ENCODE measurements at regions not wholly inside any gene's neighbourhood (a gene's known extent, or its start where the extent isn't known, plus 50 kb on each side); places are given as distances from the start of the nearest gene placed in this dataset.
"Not testable (repeated sequence)": the region's sequence is repeated elsewhere in the genome, so short reads cannot be mapped to it uniquely, and the experiment has no call there.

DNA sequence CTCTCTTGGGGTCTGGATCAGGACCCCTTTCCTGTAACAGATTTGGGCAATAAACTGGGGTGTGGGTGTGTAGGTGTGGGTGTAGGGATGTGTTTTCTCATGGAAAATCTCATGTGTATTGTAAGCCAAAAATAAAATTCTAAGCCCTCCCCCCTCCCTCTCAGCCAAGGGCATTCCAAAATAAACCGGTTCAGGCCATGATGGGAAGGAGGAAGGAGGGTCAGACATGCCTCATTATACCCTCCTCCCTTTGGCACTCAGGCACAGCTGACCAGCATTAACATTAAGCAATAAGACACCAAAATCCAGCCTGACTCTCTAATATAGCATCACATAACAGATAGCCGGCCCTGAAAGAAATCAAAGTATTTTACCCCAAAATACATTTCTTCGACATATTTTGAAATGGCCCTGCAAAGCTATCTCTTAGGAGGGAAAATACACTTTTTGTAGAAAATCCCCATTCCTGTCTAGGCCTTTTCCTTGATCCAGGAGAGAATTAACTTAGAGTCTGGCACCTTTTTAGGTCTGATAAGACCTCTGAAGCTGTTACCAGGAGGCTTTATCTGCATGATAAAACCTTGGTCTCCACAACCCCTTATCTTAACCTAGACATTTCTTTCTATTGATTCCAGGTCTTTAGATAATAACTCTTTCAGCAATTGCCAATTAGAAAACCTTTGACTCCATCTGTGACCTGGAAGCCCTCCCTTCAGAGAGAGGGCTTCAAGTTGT lies 128.7 kb upstream of the COL5A2 start:
- no peak for ATAC-seq
- DNase-seq (ENCODE audit: low spot score) = no peak

GRCh38 chr2:189309331-189309730 lies 129.8 kb upstream of the COL5A2 start:
- ATAC-seq (no peak), DNase-seq (ENCODE audit: low spot score) (no peak)

- DNase-seq (ENCODE audit: low spot score) (no peak), ATAC-seq (no peak)
Measured at GRCh38 chr2:189312211-189312610, 129.1 kb upstream of the WDR75 start.

GRCh38 chr2:189312643-189313042 lies 128.6 kb upstream of the WDR75 start:
- no peak for ATAC-seq
- no peak for DNase-seq (ENCODE audit: low spot score)

DNA sequence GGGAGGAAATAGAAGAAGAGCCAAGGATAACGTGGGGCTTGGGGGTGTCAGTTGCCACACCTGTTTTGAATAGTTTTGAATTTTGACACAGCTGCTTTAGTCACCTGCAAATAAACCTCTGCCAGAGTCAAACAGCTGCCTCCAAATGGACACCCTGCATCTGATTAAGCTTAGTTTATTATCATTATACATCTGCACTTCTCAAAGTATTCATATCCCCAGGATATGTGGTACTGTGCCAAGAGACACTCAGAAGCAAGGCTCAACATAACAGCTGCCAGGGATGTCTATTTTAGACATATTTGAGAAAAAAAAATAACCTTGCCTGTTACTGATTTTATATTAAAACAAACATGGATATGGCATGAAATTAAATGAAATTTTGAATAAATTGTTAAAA lies 122.5 kb upstream of the WDR75 start:
- DNase-seq (ENCODE audit: low spot score) = no peak
- no peak for ATAC-seq

GRCh38 chr2:189319424-189319823 lies 121.8 kb upstream of the WDR75 start:
- not testable (repeated sequence) for DNase-seq (ENCODE audit: low spot score); ATAC-seq

- DNase-seq (ENCODE audit: low spot score) (no peak), ATAC-seq (no peak)
Measured at GRCh38 chr2:189327879-189328847, 113.1 kb upstream of the WDR75 start.

GRCh38 chr2:189328848-189329245 lies 112.4 kb upstream of the WDR75 start:
- DNase-seq (ENCODE audit: low spot score) (no peak), ATAC-seq (no peak)

DNA sequence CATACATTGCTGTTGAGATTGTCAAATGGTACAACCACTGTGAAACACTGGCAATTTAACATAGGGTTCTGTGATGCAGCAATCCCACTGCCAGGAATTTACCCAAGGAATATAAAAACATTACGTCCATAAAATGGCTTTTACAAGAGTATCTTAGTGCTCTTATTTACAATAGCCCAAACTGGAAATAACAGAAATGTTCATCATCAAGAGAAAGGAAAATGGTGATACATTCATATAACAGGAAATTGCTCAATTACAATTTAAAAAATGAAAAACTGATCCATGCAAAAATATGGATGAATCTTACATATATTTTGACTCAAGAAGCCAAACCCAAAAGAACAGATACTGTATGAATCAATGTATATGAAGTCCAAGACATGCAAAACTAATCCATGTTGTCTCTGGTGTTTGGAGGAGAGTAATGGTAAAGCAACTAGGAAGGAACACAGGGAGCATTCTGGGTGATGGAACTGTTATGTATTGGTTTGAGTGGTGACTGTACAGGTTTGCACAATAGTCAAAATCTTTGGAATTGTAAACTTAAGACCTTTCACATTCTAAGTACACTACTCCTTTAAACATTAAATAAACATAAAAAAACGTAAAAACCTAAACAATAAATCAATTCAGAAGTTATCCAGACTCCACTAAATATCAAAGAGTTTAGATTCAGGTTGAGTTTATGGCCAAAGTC lies 104.8 kb upstream of the WDR75 start:
- ATAC-seq (no peak), DNase-seq (ENCODE audit: low spot score) (no peak)

GRCh38 chr2:189337656-189338055 lies 103.6 kb upstream of the WDR75 start:
- ATAC-seq (no peak), DNase-seq (ENCODE audit: low spot score) (no peak)

- no peak for ATAC-seq
- no peak for DNase-seq (ENCODE audit: low spot score)
Measured at GRCh38 chr2:189338115-189338514, 103.2 kb upstream of the WDR75 start.

DNA sequence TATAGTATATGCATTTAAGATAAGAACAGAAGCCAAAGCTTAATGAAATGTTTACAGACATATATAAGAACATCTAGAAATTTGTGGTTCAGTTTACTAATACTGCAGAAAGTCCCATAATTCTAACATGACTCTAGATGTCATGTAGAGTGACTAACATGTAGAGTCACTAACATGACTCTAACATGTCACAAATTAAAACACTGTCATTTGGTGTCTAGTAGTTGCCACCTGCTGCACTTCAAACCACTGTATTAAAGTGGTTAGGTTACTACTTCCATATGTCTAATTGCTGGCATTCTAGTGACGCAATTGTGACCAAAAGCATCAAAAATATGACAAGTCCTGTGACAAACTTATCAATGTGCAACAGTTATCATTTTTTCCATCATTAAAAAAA lies 100.2 kb upstream of the WDR75 start:
- ATAC-seq (no peak), DNase-seq (ENCODE audit: low spot score) (no peak)

DNA sequence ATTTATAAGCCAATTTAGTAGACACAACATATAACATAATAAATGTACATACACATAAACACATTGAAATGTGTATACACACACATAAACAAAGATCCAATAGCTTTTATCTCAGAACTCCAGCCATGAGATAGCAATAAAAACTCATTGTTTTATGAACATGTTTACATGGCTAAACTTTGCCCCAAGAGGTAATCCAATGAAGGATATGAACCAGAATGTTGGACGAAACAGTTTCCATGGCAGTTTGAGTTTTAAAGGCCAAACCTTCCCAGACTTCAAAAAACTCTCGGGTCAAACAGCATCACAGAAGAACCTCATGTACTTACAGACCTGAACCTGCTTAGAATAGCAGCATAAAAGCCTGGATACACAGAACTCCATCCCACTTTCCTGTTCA lies 97.2 kb upstream of the WDR75 start:
- no peak for ATAC-seq
- no peak for DNase-seq (ENCODE audit: low spot score)

- peak; percentile 94 for ATAC-seq
- DNase-seq (ENCODE audit: low spot score) = no peak
Measured at GRCh38 chr2:189347540-189347939, 93.7 kb upstream of the WDR75 start.

DNA sequence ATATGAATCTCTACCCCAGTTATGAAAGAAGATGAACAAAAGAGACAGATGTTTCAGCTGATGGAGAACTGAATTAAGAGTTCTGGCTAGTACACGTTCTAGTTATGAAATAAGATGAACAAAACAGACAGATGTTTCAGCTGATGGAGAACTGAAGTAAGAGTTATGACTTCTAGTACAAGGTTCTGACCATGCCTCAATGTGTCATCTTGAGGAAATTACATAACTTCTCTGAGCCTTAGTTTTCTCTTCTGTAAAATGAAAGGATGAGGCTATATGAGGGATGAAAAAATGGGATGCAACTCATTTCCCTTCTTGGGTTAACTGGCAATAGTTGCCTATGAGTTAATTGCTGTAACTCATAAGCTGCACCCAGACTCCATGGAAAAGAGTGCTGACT lies 92.9 kb upstream of the WDR75 start:
- DNase-seq (ENCODE audit: low spot score) (no peak), ATAC-seq (no peak)

DNA sequence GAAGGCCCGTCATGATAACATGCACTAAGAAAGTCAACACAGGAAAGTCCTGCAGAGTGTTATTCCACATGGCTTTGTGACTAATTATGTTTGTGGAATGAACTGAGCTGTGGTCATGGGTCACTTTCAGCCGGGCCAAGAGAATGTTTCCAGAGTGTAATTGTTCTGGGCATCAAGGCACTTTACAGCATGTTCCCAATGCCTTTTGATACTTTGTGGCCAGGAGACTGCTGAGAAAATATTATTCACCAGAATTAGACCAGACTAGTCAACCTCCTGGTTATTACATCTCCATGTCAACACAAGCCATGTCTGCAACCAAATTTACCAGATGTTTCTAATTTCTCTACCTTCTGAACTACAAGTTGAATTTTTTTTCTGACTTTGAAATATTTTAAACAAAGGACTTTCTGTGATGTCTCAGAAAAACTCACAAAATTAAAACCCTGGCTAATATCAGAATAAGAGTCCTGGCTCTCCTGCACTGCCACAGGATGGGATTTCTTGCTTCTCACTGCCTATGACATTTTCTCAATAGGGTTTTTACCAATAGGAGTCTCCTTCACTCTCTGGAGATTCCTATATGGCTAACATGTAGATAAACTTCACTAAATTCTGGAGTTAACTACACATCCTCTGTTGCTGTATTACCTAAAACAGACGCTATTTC lies 90.6 kb upstream of the WDR75 start:
- DNase-seq (ENCODE audit: low spot score) = no peak
- ATAC-seq = peak; percentile 36

GRCh38 chr2:189351933-189352332 lies 89.3 kb upstream of the WDR75 start:
- not testable (repeated sequence) for ATAC-seq; DNase-seq (ENCODE audit: low spot score)

GRCh38 chr2:189357375-189357774 lies 83.9 kb upstream of the WDR75 start:
- DNase-seq (ENCODE audit: low spot score); ATAC-seq: not testable (repeated sequence)

DNA sequence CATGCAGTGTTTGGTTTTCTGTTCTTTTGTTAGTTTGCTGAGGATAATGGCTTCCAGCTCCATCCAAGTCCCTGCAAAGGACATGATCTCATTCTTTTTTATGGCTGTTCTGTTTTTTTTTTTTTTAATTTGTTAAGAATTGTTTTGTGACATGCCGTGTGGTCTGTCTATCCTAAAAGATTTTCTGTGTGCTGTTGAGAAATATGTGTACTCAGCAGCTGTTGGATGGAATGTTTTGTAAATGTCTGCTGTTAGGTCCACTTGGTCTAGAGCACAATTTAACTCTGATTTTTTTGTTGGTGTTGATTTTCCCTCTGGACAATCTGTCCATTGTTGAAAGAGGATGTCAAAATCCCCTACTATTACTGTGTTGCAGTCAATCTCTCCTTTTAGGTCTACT lies 80.4 kb upstream of the WDR75 start:
- ATAC-seq (no peak), DNase-seq (ENCODE audit: low spot score) (no peak)

- ATAC-seq (no peak), DNase-seq (ENCODE audit: low spot score) (no peak)
Measured at GRCh38 chr2:189362283-189362682, 79.0 kb upstream of the WDR75 start.

DNA sequence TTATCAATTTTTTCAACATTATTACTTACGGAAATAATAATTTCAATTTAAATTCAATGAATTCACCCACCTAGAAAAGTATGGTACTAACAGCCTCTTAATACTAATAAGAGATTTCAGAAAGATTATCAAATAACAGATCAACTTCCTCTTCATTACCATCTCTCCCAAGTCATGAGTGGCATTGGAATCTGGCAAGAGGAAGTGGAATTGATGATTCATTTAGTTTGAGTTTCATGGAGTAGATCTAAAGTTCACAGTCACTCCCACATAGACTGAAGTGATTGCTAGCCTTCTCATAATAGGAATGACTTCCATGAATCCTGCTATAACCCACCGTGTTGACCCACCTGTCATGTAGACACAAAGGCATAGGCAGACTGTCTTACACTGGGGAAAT lies 77.7 kb upstream of the WDR75 start:
- ATAC-seq (no peak), DNase-seq (ENCODE audit: low spot score) (no peak)

Data from left lobe of liver (tissue), 2 donors.